Stimulated activated CD4-positive, alpha-beta T cell treated with anti-CD3 and anti-CD28 coated beads, Interleukin-2, amount 100 ng/mL, for 4 hours (primary cell): ENCODE measurements at regions not wholly inside any gene's neighbourhood (a gene's known extent, or its start where the extent isn't known, plus 50 kb on each side); places are given as distances from the start of the nearest gene placed in this dataset.
A peak's percentile ranks its signal among the peaks of the same experiment; 100 is the strongest.

Experiments used
- DNase-seq: peaks from one replicate; pipeline ENCODE4 v3.0.0-alpha.2; 2020; ENCODE audit warnings: low read depth

DNA sequence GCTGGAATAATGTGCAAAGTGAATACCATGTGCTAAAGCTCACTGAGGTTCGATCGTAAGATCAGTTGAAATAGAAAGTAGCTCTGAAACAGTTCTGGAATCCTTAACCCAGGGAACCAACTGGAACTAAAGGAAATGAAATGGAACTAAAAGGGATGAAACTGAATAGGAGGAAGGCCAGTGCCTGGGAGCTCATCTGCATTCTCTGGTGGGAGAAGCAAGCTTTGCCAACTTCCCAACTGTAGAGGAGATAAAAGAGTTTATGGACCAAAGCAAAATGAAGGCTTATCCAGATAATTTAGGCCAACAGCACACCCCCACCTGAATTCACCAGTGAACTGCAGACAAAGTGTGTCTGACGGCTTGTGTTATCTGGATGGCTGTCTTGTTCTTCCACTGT lies 188.6 kb upstream of the HABP2 start:
- DNase-seq = no peak

DNA sequence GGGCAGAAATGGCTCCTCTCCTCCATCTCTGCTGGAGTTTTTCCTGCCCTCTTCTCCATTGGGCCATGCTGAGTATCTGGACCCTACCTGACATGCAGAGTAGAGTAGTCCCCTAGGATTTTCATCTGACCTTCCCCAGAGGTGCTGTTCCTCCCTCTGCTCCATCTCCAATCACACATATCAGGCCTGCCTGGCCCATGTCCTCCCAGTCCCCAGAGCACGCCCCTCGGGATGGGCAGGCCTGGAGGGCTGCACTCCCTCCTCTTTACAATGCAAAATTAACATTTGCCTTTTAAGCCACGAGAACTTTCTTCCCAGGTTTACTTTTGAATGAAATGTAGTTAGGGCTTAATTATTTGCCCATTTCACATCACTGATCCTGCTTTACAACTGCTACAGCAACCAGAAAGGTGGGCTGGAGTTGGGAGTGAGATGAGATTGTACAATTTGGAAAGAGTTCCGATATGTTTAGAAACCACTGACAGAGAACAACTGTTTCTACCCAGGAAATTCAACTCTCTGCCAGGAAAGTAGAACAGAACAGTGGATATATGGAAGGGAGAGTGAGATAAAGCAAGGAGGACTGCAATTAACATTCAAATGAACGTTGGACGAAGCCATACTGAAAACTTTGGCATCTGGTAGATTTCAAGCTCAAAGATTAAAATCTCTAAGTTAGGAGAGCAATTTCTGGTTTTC lies 184.0 kb upstream of the HABP2 start:
- no peak for DNase-seq

DNA sequence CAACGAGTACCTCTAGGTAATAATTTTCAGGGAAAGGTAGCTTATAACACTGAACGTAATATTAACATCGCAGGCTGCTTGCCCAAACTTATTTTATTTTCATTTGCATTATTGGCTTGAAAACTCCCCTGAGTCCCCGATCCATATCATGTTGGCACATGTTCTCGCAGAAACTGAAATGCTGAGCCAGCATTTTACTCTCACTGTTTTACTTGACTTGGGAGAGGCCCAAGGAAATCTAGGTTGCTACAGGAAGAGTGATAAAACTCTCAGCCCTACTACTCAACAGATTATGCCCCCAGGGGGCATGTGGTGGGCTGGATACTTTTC lies 183.5 kb upstream of the HABP2 start:
- no peak for DNase-seq

DNA sequence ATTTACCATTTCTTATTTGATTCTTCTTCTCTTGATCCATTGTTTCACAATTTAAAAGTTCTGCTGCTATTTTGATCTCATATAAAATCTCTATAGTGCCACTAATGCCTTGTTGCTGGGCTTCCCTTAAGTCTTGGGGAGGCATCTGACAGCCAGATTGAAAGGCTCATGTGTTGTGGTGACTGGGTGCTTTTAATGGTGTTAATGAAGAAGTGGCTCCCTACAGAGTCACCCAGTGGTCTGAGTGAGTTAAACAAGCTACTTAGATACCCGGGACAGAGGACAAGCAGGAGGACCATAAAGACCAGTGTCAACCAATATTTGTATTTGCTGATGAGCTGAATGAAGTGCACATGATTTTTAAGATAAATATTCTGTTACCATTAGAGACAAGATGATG lies 176.4 kb upstream of the HABP2 start:
- no peak for DNase-seq

DNA sequence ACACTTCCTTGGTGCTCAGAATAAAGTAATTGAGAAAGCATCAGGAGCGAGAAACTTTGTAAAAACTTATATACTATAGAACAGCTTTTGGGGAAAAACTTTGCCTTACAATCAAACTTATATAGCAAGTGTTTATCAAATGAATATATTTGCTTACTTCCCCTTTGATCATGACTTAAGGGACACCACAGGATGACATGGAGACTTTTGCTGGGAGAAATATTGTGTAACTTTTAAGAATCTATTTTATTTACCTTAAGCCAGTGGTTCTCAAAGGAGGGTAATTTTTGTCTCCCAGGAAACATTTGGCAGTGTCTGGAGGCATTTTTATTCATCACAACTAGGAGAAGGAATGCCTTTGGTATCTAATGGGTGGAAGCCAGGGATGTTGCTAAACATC lies 173.8 kb upstream of the HABP2 start:
- no peak for DNase-seq

DNA sequence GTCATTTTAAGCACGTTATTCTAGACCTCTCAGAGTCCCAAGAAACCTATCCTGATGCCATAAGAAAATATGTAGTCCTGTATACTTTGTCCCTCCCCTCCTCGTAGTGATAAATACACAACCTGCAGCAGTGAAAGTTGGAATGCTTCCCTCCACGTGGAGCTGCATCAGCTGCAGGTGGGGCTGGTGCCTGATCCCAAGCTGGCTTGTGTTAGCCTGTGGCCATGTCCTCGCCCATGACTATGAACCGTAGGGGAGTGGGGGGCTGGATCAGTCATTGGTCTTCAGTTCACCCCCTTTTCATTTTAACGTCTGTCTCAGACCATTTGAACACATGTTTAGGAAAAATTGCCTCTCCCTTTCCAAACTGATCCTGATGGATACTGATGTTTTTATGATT lies 171.4 kb upstream of the HABP2 start:
- no peak for DNase-seq

DNA sequence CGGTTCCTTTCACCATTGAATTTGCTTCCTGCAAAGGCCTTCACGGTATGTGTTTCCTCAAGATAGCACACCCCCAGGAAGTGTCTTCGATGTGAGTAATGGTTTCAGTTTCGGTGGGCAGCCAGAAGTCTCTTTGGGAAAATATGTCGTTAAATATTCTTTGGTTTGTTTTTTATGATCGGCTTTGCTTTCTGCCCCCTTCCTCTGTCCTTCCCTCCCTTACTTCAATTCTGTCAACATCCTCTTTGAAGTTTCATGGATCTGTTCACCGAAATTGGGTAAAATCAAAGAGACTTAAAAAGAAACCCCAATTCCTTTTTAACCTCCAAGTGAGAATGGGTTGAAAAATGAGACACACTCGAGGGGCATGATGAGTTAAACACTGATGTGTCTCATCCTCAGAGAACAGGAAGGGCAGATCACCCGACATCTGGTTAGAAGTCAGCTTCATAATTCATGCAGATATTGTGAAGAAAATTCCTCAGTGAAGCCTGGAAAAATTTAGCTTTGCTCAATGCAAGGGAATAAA lies 170.8 kb upstream of the HABP2 start:
- DNase-seq = no peak

DNA sequence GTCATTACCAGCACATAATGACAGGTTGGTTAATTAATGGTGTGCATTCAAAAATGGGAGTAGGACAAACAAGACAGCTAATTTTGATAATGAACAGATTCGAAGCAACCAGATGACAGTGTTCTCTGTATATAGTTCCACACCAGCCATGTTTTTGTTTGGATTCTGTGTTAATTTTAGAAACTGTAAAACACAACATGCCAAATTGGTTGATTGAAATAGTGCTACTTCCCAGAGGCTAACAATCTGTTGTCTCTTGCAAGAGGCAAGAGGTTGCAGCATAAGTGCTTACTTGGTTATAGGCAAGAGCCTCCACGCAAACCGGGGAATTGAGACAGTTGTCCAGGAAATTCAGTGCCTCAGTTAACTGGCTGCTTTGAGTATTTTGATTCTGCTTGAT lies 170.2 kb upstream of the HABP2 start:
- no peak for DNase-seq

DNA sequence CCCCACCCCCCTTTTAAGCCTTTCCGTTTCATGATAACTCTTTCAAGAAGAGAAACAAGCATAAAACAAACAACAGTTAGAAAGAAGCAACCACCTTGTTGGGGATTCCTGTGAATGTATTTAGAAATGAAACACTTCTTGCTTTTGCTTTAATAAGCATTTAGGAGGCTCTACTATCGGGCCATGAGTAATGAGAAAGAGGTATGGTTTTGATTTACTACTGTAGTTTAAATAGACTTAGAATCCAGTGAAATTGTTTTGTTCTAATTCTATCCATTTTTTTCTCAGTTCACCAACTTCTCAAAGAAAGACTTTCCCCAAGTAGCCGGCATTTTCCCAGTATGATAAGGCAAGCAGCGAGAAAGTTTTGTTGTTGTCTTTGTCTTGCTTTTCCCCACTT lies 168.7 kb upstream of the HABP2 start:
- no peak for DNase-seq

DNA sequence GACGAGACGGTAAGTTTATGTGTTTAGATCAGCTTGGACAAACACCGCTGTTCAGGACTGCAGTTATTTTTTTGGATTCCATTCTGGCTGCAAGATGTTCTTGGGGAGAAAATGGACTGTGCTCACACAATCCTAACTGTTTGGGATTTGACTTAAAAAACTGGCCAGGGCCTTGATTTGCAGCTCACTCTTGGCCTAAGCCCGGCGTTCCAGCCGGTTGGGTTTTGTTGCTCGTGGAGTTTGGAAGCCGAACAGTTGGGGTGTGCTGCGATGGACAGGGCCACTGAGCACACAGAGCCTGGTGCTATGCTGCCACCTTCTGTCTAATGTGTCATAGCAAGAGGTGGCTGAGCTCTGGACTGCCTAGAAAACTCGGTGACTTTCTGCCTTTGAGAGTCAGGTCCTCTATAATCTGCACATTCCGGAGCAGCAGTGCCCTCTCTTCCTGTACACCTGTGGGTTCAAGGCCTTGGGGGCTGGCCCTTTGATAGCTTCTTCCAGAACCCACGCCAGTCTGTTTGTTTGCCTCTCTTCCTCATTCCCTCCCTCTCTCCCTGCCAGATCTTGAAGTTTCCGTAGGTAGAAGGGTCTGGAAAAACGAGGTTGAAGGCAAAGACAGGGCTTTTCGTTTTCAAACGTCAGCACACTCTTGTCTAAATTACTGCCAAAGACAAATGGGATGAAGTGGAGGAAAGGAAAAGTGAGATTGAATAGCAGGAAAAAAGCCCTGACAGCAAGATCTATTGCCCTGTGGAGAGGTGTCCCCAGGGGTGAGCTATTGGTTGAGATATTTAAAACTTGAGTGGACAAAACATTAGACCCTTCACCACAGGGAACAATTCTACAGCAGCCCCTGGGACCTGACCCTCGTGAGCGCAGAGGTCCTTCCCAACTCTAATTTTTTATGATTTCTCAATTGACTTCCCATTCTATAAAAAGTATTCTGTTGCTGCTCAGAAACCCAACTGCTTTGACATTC lies 167.5 kb upstream of the HABP2 start:
- peak; percentile 33 for DNase-seq

DNA sequence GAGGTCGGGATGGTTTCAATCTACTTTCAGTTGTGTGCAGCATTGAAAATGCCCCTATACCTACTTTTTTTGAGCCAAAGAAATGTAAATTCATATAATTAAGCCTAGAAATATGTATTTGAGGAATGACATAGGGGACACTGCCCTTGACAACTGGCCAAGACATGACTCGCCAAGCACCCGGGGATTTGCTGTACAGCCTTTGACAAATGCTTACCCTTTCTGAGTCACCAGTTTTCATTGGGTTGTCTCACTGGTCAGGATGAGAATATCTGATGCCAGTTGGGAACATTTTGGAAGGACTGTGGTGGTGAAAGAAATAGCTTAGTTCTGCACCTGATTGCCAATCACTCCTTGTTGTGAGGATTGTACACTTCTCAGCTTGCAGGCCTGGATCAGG lies 166.8 kb upstream of the HABP2 start:
- no peak for DNase-seq

DNA sequence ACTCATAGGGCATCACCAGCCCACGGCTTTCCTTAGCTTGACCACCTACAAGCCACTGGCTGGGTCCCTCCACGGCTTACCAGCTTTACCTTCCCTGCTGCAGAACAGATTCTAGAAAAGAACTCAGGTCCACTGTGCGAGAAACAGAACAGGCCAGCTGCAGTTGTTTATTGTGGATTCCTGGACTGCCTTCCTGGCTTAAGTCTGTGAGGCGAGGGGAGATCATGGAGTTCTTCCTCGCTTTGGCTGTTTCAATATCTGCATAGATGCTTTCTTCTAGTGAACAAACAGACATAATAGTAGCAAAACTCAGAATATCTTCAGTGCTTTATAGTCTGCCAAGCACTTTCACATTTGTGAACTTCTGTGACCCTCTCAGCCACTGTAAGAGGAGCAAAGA lies 162.9 kb upstream of the HABP2 start:
- DNase-seq = no peak

DNA sequence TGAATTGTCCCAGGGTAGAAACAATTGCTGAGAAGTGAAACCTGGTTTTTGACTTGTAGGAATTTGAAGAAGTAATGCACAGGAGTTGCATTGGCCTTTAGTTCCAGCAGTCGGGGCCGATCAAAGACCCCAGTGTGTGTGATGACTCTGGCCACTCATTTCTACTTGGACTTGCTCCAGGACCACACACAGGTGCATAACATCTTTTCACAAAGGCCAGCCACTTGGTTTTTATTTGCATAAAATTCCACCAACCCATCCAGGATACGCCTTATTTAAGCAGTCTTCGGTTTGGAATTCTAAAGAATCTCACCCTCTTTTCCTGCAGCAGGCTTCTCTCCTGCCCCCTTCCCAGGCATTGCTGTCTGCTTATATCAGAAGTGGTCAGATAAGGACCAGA lies 162.0 kb upstream of the HABP2 start:
- DNase-seq = no peak

DNA sequence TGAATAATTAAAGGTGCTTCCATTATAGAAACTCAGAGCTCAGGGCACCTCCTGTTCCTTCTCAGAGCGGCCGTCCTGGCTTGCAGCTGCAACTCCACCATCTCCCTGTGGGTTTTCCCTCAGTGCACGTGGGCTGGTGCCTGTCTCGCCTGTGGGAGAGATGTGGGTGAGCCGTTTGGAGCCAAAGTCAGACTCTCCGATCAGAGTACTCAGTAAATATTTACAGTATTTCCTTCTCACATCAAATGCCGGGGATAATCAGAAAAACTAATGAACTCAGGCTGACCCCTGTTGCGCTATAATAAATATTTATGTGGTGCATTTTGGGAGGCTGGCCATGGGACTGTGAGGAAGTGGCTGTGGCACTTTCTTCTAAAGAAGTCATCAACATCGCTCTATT lies 155.8 kb upstream of the HABP2 start:
- DNase-seq = no peak

DNA sequence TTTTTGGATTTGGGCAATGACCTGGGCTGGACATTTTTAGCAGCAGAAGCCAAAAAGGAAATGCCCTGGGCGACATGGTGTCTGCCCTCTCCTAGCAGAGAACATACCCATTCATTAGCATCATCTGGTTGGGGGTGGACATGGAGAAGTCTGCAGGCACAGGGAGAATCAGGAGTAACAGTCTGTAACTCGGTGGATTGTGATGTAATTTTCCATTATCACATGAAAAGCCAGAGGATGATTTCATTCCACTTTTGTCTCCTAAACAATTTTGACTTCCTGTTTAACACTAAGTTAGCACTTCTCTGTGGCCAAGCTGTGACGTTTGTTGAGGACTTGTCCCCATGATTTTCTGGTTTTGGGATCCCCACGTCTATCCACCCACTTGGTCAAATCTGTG lies 153.8 kb upstream of the HABP2 start:
- no peak for DNase-seq

DNA sequence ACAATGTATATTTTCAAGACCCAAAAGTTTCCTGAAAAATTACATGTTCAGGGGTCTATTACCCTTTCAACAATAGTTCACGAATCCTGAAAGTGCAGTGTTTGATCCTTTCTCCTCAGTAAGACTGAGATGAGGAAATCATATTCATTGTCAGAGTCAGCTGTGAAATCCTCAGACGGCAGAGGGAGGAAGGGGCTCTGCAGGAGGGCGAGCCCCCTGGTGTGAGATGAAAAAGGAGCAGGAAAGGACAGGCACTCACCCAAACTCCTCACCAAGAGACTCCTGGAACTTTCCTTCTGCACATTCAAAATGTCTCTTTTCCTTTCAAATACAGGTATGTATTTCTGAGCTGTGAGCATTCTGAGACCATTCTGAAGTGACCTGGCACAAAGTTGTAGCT lies 150.3 kb upstream of the HABP2 start:
- no peak for DNase-seq

DNA sequence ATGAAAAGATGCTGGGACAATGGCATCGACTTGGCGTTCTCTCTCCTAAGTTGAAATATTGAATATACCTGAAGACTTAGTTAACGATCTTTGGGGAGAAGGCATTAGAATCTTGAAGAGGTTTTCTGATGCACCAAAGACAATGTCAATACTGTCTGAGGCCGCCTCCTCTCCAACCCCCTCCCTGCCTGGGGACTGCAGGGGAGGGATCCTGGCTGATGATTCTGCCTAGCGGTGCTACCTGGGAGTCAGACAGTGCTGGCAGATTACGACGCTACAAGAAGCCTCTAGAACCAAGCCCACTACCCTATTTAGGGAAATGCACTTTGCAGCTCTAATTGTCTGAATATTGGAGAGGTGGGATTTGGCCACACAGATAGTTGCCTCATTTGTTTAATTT lies 145.6 kb upstream of the HABP2 start:
- DNase-seq = no peak

DNA sequence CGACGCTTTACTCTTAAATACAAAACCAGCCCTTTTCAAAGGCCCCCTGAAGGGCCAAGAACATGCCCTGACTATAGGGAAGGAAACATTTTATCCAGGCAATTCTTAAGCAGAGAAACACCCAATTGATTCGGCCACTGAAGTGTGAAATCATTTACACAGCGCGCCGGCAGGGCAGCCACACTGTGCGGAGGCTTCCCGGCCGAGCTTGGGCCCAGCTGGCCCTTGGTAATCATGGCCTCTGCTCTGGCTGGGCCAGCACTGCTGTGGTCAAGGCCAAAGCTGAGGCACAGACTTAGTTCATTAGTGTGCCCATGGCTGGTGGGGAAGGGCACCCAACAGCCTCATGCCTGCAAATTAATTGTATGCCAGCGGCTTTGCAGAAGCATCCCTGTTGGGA lies 143.7 kb upstream of the HABP2 start:
- DNase-seq = no peak

DNA sequence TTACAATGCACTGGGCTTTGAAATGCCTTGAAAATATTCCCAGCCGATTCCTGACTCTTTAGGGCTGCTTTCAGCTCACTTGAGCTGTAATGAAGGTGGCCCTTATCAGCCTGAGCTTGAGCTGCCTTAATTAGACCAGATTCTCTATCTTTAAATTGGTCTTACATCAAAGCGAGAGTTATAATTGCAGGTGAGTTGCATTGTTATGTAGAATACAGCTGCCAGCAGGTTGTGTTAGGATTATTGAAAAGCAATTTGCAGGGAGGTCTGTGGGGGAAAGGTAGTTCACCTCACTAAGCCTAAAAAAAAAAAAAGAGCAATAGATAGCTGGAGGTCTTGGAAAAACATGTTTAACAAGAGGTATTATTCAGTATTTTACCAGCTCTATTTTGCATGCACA lies 142.2 kb upstream of the HABP2 start:
- no peak for DNase-seq

DNA sequence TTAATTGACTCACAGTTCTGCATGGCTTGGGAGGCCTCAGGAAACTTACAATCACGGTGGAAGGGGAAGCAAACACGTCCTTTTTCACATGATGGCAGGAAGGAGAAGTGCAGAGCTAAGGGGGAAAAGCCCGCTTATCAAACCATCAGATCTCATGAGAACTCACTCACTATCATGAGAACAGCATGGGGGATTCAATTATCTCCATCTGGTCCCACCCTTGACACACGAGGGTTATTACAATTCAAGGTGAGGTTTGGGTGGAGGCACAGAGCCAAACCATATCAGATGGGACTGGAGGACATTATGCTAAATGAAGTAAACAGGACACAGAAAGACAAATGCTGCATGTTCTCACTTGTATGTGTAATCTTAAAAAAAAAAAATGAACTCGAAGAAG lies 141.4 kb upstream of the HABP2 start:
- DNase-seq = no peak

DNA sequence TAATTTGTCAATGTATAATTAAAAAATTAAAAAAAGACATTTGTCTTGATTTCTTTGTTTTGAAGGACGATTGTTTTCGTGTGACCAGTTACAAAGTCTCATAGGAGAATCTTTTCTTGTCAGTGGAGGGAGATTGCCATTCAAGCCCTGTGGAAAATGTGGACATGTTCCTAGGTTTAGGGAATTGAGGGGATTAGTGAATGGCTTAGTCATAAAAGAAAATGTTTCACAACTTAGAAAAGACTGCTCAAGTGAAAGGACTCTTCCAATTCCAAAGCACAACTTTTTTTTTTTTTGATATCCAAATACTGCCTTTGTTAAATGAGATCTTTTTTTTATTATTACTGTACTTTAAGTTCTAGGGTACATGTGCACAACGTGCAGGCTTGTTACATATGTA lies 140.7 kb upstream of the HABP2 start:
- DNase-seq = no peak

DNA sequence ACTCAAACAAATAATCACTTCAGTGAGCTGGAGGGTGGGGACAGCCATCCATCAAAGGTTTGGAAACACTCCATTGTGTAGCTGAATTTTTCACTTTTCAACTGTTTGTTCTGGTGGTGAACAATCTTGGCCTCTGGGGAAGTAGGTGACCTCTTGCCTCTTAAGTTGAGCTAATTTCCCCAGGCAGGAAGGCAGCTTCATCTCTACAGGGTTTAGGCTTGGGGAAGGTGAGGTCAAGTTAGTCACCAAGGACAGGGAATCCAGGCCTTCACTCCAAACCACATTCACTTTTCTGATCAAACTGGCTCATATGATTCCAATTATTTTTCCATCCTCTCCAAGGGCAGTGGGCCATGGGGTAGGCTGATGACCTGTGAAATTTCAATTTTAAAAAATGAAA lies 138.3 kb upstream of the HABP2 start:
- no peak for DNase-seq

DNA sequence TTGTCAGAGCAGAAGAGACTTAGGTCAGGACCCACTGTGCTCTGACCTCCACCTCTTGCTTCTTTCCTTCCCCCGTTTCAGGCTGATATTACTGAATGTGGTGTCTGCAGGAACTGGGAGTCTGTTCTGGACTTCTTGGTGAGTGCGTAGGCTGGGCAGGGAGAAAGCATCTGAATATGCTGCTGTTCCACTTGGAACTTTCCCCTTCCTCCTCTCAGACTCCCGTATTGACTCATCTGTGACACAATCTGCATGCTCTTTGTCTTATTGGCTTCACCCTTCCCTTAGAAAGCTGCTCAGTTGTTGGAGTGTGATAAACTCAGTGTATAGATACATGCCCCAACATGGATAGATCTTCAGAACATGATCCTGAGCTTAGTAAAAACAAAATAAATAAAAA lies 137.6 kb upstream of the HABP2 start:
- DNase-seq = no peak
